GM12875 (cell line): ENCODE measurements at regions not wholly inside any gene's neighbourhood (a gene's known extent, or its start where the extent isn't known, plus 50 kb on each side); places are given as distances from the start of the nearest gene placed in this dataset.

ENCODE experiments used
- H3K4me3 ChIP-seq: one replicate; pipeline ENCODE4 v1.5.1; 2011; ENCODE audit warnings: low read depth, low read length, control low read depth
- CTCF ChIP-seq: IDR thresholded peaks from 2 replicates; pipeline ENCODE4 v1.5.1; 2011; ENCODE audit warnings: low read depth, mild to moderate bottlenecking, control low read depth, inconsistent platforms, low read length, moderate library complexity, borderline replicate concordance; ENCODE audit not compliant: insufficient read depth

- TF ChIP-seq CTCF = no peak
- no peak overlapping the region for H3K4me3 ChIP-seq
Measured at GRCh38 chr3:127454051-127454450, 136.5 kb downstream of the TPRA1 start.

GRCh38 chr3:127452321-127452821 is 138.2 kb downstream of the TPRA1 start:
- H3K4me3 ChIP-seq = no peak overlapping the region
- no peak for TF ChIP-seq CTCF

- no peak for TF ChIP-seq CTCF
- no peak overlapping the region for H3K4me3 ChIP-seq
Measured at GRCh38 chr3:127451321-127451720, 139.2 kb downstream of the TPRA1 start.

- H3K4me3 ChIP-seq = no peak overlapping the region
- no peak for TF ChIP-seq CTCF
Measured at GRCh38 chr3:127450331-127450730, 140.2 kb downstream of the TPRA1 start.

- no peak for TF ChIP-seq CTCF
- no peak overlapping the region for H3K4me3 ChIP-seq
Measured at GRCh38 chr3:127449486-127450212, 140.9 kb downstream of the TPRA1 start.

GRCh38 chr3:127448671-127449070 is 141.9 kb downstream of the TPRA1 start:
- H3K4me3 ChIP-seq = no peak overlapping the region
- no peak for TF ChIP-seq CTCF

GRCh38 chr3:127448161-127448561 is 142.4 kb downstream of the TPRA1 start:
- H3K4me3 ChIP-seq = no peak overlapping the region
- TF ChIP-seq CTCF = no peak
